Suppressor macrophage treated with lipopolysaccharide for 4 hours (primary cell): ENCODE measurements at regions not wholly inside any gene's neighbourhood (a gene's known extent, or its start where the extent isn't known, plus 50 kb on each side); places are given as distances from the start of the nearest gene placed in this dataset.
"Not testable (repeated sequence)": the region's sequence is repeated elsewhere in the genome, so short reads cannot be mapped to it uniquely, and the experiment has no call there.

Experiments used
- DNase-seq: peaks from one replicate; pipeline ENCODE4 v3.0.0-alpha.2; 2020

- not testable (repeated sequence) for DNase-seq
These were observed 61.2 kb upstream of the FMNL2 start for GRCh38 chr2:152273732-152274260.

DNA sequence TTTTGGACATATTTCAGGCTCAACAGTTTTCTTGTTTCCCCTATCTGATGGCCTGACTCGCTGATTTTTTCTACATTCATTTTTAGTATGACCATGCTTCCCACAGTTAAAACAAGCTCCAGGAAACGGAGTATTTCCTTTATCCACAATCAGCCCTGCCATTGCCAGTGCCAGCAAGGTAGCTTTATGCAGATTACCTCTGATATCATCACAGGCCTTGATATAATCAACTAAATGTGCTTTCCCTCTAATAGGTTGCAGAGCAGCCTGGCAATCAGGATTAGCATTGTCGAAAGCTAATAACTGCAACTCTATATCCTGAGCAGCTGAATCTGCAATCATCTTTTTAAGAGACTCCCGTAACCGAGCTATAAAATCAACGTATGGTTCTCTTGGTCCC lies 57.1 kb upstream of the FMNL2 start:
- not testable (repeated sequence) for DNase-seq

- DNase-seq = no peak
These were observed 56.4 kb upstream of the FMNL2 start for GRCh38 chr2:152278526-152278925.

DNA sequence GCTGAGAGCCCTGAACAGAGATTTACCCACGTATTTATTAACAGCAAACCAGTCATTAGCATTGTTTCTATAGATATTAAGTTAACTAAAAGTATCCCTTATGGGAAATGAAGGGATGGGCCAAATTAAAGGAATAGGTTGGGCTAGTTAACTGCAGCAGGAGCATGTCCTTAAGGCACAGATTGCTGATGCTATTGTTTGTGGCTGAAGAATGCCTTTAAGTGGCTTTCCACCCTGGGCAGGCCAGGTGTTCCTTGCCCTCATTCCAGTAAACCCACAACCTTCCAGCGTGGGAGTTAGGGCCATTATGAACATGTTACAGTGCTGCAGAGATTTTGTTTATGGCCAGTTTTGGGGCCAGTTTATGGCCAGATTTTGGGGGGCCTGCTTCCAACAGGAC lies 55.6 kb upstream of the FMNL2 start:
- not testable (repeated sequence) for DNase-seq

- DNase-seq = peak; percentile 41
These were observed 54.2 kb upstream of the FMNL2 start for GRCh38 chr2:152280780-152281179.

DNA sequence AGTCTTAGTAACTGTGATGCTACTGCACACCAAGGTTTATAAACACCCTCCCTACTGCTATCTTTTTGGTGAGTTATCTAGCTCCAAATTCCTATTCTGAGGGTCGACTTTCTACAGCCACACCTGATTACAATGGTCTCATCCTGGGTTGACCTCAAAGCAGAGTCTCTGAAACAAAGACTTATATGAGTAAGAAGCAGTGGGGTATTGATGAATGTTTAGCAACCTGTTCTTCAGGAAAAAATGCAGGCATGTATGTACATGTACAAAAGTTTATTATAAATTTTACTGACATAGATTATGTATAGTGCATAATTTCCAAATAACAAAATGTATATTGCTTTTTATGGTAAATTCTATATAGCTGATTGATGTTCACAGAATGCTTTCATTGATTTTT lies 51.6 kb upstream of the FMNL2 start:
- no peak for DNase-seq

- DNase-seq = no peak
These were observed 50.6 kb upstream of the FMNL2 start for GRCh38 chr2:152284398-152284797.
